DOHH2 (cell line): ENCODE measurements at regions not wholly inside any gene's neighbourhood (a gene's known extent, or its start where the extent isn't known, plus 50 kb on each side); places are given as distances from the start of the nearest gene placed in this dataset.

Experiments
- H3F3A ChIP-seq: fragments of 200-600 bp; sonication (generic), shearing (Covaris generic); 2 replicates; pipeline ENCODE4 v1.6.0; 2016; ENCODE audit warnings: antibody characterized with exemption, mild to moderate bottlenecking; ENCODE audit not compliant: control insufficient read depth, insufficient read depth
- H3K27ac ChIP-seq: fragments of 200-600 bp; sonication (generic); 2 replicates; pipeline ENCODE4 v1.5.1; 2014; ENCODE audit warnings: low read depth, mild to moderate bottlenecking, low read length, moderate library complexity
- H3K27me3 ChIP-seq: fragments of 200-600 bp; sonication (generic); 2 replicates; pipeline ENCODE4 v1.6.1; 2014; ENCODE audit warnings: mild to moderate bottlenecking, low read length, mixed read lengths; ENCODE audit not compliant: control insufficient read depth
- H3K36me3 ChIP-seq: fragments of 200-600 bp; sonication (generic); 2 replicates; pipeline ENCODE4 v1.6.1; 2014; ENCODE audit warnings: mild to moderate bottlenecking, low read length, moderate library complexity, mixed read lengths; ENCODE audit not compliant: control insufficient read depth
- H3K4me1 ChIP-seq: fragments of 200-600 bp; sonication (generic); 2 replicates; pipeline ENCODE4 v1.6.1; 2014; ENCODE audit warnings: mild to moderate bottlenecking, low read length, mixed read lengths; ENCODE audit not compliant: control insufficient read depth
- H3K4me2 ChIP-seq: fragments of 200-600 bp; sonication (generic); 2 replicates; pipeline ENCODE4 v1.6.0; 2014; ENCODE audit warnings: mild to moderate bottlenecking, low read length, moderate library complexity
- H3K4me3 ChIP-seq: fragments of 200-600 bp; sonication (generic); 2 replicates; pipeline ENCODE4 v1.5.1; 2014; ENCODE audit warnings: mild to moderate bottlenecking, low read length, mixed read lengths
- H3K79me2 ChIP-seq: fragments of 200-600 bp; sonication (generic); 2 replicates; pipeline ENCODE4 v1.6.1; 2014; ENCODE audit warnings: mild to moderate bottlenecking, low read length, mixed read lengths; ENCODE audit not compliant: control insufficient read depth
- H3K9me2 ChIP-seq: fragments of 200-600 bp; sonication (generic); replicated peaks from 2 replicates; pipeline ENCODE4 v1.6.1; 2014; ENCODE audit warnings: mild to moderate bottlenecking, low read length, mixed read lengths; ENCODE audit not compliant: control insufficient read depth
- H3K9me3 ChIP-seq: fragments of 200-600 bp; sonication (generic); 2 replicates; pipeline ENCODE4 v1.6.1; 2014; ENCODE audit warnings: antibody characterized with exemption, low read length, mixed read lengths; ENCODE audit not compliant: control insufficient read depth, insufficient read depth
- H4K20me1 ChIP-seq: fragments of 200-600 bp; sonication (generic); 2 replicates; pipeline ENCODE4 v1.6.0; 2014; ENCODE audit warnings: low read depth, mild to moderate bottlenecking, antibody characterized with exemption, low read length, moderate library complexity; ENCODE audit not compliant: control insufficient read depth, insufficient read depth
- EZH2phosphoT487 ChIP-seq: fragments of 200-600 bp; sonication (generic); IDR thresholded peaks from 2 replicates; pipeline ENCODE4 v1.6.1; 2017; ENCODE audit warnings: borderline replicate concordance, mild to moderate bottlenecking, antibody characterized with exemption, low read length, moderate library complexity, mixed read lengths
- TF ChIP-seq, protein P1 (sequence below): fragments of 200-600 bp; sonication (generic); IDR thresholded peaks from one replicate; pipeline ENCODE4 v1.5.1; 2014; ENCODE audit warnings: antibody characterized with exemption, mild to moderate bottlenecking, low read depth, low read length; ENCODE audit not compliant: poor library complexity, severe bottlenecking

DNA sequence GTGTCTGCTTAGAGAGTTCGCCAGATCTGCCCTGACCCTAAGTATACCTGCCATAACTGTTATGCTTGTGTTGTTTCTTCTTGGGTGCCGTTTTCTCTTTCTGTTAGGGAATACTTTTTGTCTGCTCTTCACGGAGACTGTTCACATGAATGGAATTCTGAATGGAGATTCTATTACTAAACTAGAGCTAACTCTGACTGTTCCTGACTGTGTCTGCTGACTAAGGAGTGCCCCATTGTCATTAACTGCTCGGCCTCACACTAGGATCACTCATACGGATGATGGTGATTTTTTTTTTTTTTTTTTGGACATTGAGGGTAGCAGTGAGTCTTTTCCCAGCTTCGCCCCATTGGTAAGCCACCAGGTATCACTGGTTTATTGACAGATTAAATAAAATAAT, 104.8 kb upstream of the SLC8A1 start:
- Histone ChIP-seq H3K9me3 (no peaks in the 10 kb centered on the region), H3K4me1 (peaks cover 10% of the 10 kb centered on the region), H3K36me3 (no peaks in the 10 kb centered on the region), H3F3A (no peaks in the 10 kb centered on the region), H3K27me3 (no peaks in the 10 kb centered on the region), H3K27ac (no peak overlapping the region), H3K9me2 (no peaks in the 10 kb centered on the region; the same call in 1 of the 2 replicates), H4K20me1 (no peaks in the 10 kb centered on the region), H3K4me2 (no peak overlapping the region), H3K79me2 (no peaks in the 10 kb centered on the region), H3K4me3 (no peak overlapping the region)
- TF ChIP-seq, protein P1, sequence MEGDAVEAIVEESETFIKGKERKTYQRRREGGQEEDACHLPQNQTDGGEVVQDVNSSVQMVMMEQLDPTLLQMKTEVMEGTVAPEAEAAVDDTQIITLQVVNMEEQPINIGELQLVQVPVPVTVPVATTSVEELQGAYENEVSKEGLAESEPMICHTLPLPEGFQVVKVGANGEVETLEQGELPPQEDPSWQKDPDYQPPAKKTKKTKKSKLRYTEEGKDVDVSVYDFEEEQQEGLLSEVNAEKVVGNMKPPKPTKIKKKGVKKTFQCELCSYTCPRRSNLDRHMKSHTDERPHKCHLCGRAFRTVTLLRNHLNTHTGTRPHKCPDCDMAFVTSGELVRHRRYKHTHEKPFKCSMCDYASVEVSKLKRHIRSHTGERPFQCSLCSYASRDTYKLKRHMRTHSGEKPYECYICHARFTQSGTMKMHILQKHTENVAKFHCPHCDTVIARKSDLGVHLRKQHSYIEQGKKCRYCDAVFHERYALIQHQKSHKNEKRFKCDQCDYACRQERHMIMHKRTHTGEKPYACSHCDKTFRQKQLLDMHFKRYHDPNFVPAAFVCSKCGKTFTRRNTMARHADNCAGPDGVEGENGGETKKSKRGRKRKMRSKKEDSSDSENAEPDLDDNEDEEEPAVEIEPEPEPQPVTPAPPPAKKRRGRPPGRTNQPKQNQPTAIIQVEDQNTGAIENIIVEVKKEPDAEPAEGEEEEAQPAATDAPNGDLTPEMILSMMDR = no peak
- no peak for TF ChIP-seq EZH2phosphoT487

DNA sequence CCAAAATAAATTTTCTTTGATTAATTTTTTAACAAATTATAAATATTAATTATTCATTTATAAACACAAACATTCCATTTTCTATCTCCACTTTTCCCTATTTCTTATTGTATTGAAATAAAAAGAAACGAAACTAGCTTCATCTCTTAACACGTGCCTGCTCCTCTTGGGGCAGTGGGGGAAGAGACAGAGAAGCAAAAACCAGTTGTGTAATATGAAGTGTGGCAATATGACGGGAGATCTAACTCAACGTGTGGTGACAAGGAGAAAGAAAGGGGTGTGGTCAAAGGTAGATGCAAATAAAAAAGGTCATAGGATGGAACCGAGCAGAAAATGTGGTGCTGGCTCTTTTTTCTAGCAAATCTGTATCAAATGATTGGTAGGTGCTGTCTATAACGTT, 106.9 kb upstream of the SLC8A1 start:
- H3K9me2 ChIP-seq = no peaks in the 10 kb centered on the region
- H3K4me3 ChIP-seq = no peak overlapping the region
- no peak overlapping the region for H3K27ac ChIP-seq
- no peaks in the 10 kb centered on the region for H3K36me3 ChIP-seq
- H3K79me2 ChIP-seq = no peaks in the 10 kb centered on the region
- H3K9me3 ChIP-seq = no peaks in the 10 kb centered on the region
- no peak overlapping the region for H3K4me2 ChIP-seq
- no peaks in the 10 kb centered on the region for H3K27me3 ChIP-seq
- peaks cover 9% of the 10 kb centered on the region for H3K4me1 ChIP-seq
- H3F3A ChIP-seq = no peaks in the 10 kb centered on the region
- TF ChIP-seq EZH2phosphoT487 = no peak
- H4K20me1 ChIP-seq = no peaks in the 10 kb centered on the region

DNA sequence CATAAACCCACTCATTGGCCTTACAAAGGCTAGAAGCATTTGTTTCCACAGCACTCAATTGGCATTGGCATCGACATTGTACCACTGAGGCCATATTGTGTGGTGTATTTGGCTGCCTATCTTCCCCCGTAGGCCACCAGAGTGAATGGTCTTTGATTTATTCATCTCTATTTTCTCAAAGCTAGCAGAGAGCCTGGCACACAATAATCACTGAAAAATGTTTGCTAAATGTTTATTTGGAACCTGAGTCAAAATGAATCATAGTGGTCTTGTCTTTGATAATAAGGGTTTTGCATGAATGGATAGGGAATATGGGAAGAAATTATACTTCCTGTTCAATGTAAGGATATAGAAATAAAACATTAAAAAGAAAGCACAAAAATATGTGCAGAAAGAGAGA, 107.3 kb upstream of the SLC8A1 start:
- Histone ChIP-seq H3K9me2 (no peaks in the 10 kb centered on the region), H3F3A (no peaks in the 10 kb centered on the region), H3K4me1 (peaks cover 5% of the 10 kb centered on the region), H3K79me2 (no peaks in the 10 kb centered on the region), H3K4me3 (no peak overlapping the region), H3K36me3 (no peaks in the 10 kb centered on the region), H3K27ac (no peak overlapping the region), H3K9me3 (no peaks in the 10 kb centered on the region), H4K20me1 (no peaks in the 10 kb centered on the region), H3K4me2 (no peak overlapping the region), H3K27me3 (no peaks in the 10 kb centered on the region)
- TF ChIP-seq, protein P1 = no peak
- TF ChIP-seq EZH2phosphoT487 = no peak

DNA sequence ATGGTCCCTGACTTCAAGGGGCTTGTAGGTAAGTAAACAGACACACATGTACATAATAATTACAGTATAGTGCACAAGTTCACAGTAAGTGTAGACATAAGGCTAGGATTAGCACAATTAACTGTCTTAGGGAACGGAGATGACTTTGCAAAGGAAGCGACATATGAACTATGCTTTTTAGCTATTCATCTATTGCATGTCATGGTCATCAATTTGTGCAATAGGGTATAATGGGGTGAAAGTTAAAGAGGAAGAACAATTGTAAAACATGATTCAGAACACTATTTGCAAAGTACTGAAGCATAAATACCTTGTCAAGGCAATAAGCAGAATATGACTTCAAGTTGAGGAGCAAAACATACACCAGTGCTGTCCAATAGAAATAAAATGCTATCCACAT, 112.3 kb upstream of the SLC8A1 start:
- TF ChIP-seq EZH2phosphoT487 = no peak
- TF ChIP-seq, protein P1 = no peak
- H3K9me3 ChIP-seq = no peaks in the 10 kb centered on the region
- no peaks in the 10 kb centered on the region for H3K36me3 ChIP-seq
- H3K4me3 ChIP-seq = no peak overlapping the region
- no peaks in the 10 kb centered on the region for H3K4me1 ChIP-seq
- no peaks in the 10 kb centered on the region for H3F3A ChIP-seq
- H3K4me2 ChIP-seq = no peak overlapping the region
- H3K27ac ChIP-seq = no peak overlapping the region
- H4K20me1 ChIP-seq = no peaks in the 10 kb centered on the region
- no peaks in the 10 kb centered on the region for H3K9me2 ChIP-seq
- H3K27me3 ChIP-seq = no peaks in the 10 kb centered on the region
- H3K79me2 ChIP-seq = no peaks in the 10 kb centered on the region
